Urinary bladder (tissue), 3 donors: ENCODE measurements at regions not wholly inside any gene's neighbourhood (a gene's known extent, or its start where the extent isn't known, plus 50 kb on each side); places are given as distances from the start of the nearest gene placed in this dataset.
"Not testable (repeated sequence)": the region's sequence is repeated elsewhere in the genome, so short reads cannot be mapped to it uniquely, and the experiment has no call there.

Experiments used
- DNase-seq: peaks from one replicate; pipeline ENCODE4 v3.0.0-alpha.2; 2015; ENCODE audit errors: extremely low spot score
- H3K27ac ChIP-seq: one replicate; pipeline ENCODE4 v1.5.1; 2013; ENCODE audit warnings: low read depth, mild to moderate bottlenecking, moderate library complexity
- H3K36me3 ChIP-seq: one replicate; pipeline ENCODE4 v1.6.1; 2013; ENCODE audit warnings: mild to moderate bottlenecking, moderate library complexity; ENCODE audit not compliant: insufficient read depth
- H3K4me1 ChIP-seq: one replicate; pipeline ENCODE4 v1.6.1; 2013; ENCODE audit warnings: mild to moderate bottlenecking, moderate library complexity; ENCODE audit not compliant: insufficient read depth
- H3K4me3 ChIP-seq: one replicate; pipeline ENCODE4 v1.5.1; 2013; ENCODE audit warnings: low read depth, low read length
- WGBS: extraction: QIAGEN DNeasy Blood & Tissue Kit; methylation state at CpG from one replicate; pipeline ENCODE4 v1.1.7; 2013; 5-methylcytosine and 5-hydroxymethylcytosine counted together
- donor health status: healthy with polysubstance abuse.
- donor health status: healthy.

DNA sequence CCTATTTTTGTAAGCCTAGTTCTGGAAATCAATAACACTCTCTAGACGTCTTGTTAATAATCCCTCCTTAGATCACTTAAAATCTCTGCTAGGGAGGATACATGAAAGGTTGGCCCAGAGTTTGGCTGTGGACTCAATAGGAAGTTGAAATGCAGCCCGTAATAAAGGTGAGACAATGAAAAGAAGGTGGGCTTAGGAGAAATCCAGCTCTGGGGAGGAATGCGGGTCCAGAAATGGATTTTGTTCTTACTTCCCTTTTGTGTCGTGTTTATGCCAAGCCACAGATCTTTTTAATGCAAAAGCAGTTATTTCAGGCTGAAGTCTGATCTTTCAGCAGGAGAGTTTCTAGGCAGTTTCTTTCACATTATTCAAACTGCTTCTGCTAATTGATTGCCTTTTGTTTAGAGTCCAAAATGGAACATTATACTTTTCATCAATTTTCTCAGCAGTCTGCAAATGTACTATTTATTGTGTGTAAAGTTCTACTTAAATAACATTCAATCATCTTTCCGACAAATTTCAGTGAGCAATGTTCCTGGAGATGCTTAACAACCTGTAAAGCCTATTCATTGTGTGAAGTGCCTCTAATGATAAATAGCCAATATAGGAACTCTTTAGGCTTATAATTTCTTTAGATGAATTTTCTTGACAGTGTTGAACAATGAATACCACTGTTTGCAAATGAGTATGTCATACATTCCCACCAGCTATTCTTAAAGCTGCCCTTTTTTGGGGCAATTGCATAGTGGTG is 252.9 kb upstream of the KRR1 start:
- no peak overlapping the region for H3K4me3 ChIP-seq
- WGBS, result 75% methylated on average over 5 of the region's 5 CpGs
- H3K4me1 ChIP-seq, result no peaks in the 10 kb centered on the region
- no peaks in the 10 kb centered on the region for H3K36me3 ChIP-seq
- DNase-seq, result no peak
- no peak overlapping the region for H3K27ac ChIP-seq

DNA sequence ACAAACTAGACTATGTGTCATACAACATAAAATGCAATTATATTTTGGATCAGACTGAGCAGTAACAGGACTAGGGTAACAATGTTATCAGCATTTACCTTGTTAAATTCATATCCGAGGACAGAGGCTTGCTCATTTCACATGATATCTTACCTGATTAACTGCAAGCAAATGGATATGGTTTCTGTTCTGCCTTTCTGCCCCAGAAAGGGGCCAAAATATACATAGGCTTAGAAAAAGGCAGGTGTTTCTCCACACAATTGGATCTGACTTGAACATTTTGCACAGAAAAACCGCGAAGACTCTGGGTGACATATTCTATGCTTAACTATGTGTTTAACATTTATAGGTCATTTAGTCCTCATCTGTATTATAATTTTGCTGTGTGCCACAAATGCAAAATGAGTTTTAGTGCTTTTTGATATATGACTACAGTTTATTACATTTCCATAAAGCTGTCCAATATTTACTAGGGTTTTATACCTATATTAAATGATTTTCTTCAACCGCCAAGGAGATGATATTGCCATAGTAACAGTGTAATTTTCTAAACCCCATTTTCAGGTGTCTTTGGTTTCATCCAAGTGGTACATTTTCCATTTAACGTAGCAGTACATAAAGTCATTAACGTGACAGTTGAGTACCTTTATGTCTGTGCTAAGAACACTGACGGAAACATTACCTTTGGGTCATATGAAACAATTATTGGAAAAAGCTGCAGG is 249.3 kb upstream of the KRR1 start:
- Histone ChIP-seq H3K4me1 (no peaks in the 10 kb centered on the region), H3K27ac (no peak overlapping the region), H3K4me3 (no peak overlapping the region), H3K36me3 (no peaks in the 10 kb centered on the region)
- DNase-seq, result no peak
- WGBS, result 86% methylated on average over 7 of the region's 7 CpGs

DNA sequence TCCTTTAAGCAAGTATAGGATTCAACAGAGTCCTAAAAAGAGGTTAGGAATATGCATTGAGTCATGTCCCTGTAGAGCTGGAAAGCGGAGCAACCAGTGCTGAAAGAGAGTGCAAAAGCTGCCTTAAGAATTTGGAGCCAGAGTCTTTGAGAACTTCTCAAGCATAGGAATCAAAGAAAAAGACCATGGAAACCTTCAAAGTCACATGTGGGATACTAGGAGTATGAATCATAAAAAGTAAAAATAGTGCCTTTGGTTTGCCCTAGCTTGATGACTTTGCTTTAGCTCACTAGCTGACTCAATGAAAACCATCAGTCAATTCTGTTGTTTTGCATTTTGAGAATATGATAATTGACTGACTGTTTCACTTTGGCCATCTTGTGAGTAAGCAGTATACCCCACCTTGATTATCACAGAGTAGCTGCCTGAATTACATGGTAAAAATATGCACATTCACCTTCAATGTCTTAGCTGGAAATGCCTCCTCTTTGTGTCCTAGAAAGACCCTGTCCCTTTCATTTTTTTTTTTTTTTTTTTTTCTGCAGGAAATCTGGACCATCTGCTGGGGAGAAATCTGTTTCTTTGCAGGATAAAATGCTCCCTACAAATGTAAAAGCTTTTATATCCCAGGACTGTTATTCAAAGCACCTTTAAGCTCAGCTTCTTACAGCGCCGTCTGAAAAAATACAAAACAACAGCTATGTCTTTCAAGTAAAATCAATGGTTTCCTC is 248.6 kb upstream of the KRR1 start:
- H3K36me3 ChIP-seq, result no peaks in the 10 kb centered on the region
- no peak overlapping the region for H3K4me3 ChIP-seq
- H3K4me1 ChIP-seq, result no peaks in the 10 kb centered on the region
- DNase-seq, result no peak
- H3K27ac ChIP-seq, result no peak overlapping the region
- 92% methylated on average over 3 of the region's 3 CpGs for WGBS

DNA sequence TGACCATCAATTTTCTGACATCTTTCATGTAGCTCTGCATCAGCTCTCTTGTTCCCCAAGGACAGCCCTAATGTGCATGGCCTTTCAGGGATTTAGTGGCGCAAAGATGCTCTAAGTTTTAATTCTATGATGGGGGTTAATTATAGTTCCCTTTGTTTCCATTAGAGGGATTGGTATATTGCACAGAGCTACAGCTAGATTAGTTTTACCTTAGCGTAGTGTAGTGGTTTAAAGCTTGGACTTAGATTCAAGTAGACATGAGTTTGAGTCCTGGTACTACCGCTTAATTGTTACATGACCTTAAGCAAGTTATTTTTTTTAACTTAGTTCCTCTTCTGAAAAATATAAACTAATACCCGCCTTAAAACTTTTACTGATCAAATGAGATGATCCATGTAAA is 247.8 kb upstream of the KRR1 start:
- Histone ChIP-seq H3K36me3 (no peaks in the 10 kb centered on the region), H3K4me3 (no peak overlapping the region), H3K4me1 (no peaks in the 10 kb centered on the region), H3K27ac (no peak overlapping the region)
- no peak for DNase-seq
- 85% methylated on average over 4 of the region's 4 CpGs for WGBS

DNA sequence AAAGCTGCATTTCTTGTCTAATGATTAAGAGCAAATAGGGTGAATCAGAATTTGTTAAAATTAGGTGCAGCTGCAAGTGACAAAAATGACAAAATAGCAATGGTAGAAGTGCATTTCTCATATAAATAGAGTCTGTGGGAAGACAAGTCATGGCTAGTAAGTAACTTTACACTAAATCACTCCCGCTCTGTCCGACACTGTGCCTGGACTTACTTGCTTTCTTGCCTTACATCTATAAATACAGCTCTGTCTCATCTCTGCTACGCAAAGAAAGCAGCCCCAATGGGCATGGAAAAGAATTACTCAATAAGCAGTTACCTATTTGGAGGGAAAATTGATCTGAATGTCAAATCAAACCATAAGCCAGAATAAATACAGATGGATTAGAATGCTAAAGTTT is 245.4 kb upstream of the KRR1 start:
- Histone ChIP-seq H3K4me1 (no peaks in the 10 kb centered on the region), H3K4me3 (no peak overlapping the region), H3K36me3 (no peaks in the 10 kb centered on the region), H3K27ac (no peak overlapping the region)
- WGBS, result 92% methylated on average over 3 of the region's 3 CpGs
- DNase-seq, result no peak

DNA sequence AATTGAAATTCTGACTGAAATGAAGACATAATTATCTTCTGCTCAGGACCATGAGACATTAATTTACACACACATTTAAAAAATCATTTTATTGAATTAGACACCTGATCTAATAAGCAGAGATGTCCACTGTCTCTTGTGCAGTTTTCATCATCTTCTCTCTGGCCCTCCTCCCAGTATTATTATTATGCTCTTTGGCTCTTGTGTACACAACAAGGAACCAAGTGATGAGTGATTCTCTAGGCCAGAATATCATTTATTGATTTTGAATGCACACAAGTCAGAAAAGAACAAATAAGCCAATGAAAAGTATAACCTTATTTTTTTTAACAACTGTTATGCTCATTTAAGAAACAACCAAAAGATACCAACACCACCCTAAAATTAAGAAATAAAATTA is 244.7 kb upstream of the KRR1 start:
- H3K27ac ChIP-seq, result no peak overlapping the region
- no peak for DNase-seq
- H3K4me3 ChIP-seq, result no peak overlapping the region
- no peaks in the 10 kb centered on the region for H3K4me1 ChIP-seq
- no peaks in the 10 kb centered on the region for H3K36me3 ChIP-seq

DNA sequence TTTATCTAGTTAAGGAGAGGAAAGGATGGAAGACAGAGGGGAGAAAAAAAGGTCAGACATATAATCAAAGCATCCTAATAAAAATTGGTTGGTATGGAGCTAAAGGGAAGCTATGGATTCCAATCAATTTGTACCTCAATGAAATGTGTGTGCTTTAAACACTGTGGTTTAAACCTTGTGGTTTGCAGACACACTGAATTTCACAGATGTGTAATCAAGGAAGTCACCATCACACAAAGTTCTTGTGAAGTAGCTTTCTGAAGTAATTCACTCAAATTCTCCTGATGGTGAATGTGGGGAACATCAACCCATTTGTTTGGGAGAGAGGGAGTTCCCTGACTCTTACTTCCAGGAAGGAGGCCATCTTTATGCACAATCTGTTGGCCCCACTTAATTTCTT is 243.3 kb upstream of the KRR1 start:
- Histone ChIP-seq H3K27ac (no peak overlapping the region), H3K4me1 (no peaks in the 10 kb centered on the region)
- DNase-seq, result no peak

DNA sequence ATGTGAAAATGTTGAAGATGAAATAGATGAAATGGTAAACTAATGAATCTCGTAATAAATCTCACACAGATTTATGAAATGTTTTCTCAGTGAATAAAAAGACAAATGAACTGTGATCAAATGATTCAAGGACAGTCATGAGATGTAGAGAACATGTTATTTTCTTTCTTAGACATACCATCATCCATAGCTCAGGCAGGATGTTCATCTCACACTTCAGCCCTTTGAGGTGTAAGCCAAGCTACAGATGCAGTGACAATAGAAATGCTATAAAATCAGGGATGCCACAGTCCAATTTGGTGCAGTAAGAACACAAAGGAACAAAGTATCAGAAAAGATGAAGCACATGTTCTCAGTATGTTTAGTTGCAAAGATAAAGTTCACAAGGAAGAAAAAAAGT is 242.7 kb upstream of the KRR1 start:
- 97% methylated on average over 1 of the region's 1 CpG for WGBS
- H3K36me3 ChIP-seq, result no peaks in the 10 kb centered on the region
- DNase-seq, result no peak
- H3K4me3 ChIP-seq, result no peak overlapping the region
- H3K27ac ChIP-seq, result no peak overlapping the region
- H3K4me1 ChIP-seq, result no peaks in the 10 kb centered on the region

More for the DNA sequence above, 243.3 kb upstream of the KRR1 start:
- Histone ChIP-seq H3K36me3 (no peaks in the 10 kb centered on the region), H3K4me3 (no peak overlapping the region)

DNA sequence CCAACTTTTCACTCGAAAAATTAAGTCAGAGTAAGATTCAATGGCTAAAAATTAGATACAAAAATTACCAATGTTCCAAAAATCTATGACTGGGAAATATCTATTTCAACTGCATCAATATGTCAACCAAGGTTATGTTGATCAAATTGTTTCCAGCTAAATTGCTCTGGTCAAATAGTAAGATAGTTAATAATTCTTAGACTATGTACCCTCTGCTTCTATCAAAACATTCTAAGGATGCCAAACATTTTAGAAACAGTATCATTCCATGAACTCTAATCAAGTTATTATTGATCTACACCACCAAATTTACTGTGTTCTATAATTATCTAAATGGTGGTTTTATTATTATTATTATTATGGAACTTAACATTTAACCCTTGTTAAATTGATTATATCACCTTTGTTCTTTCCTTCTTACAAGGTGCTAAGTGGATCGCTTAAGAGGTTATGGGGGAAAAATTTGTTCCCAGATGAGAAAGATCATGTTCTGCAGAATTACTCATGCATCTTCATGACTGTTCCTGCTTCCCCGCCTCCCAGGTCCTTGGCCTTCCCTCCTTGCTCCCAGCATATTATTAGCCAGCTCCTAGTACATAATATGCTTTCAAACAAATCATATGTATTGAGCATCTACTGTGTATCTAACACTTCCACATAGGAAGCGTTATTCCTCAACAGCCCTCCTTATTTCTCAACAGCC is 240.5 kb upstream of the KRR1 start:
- no peak for DNase-seq

DNA sequence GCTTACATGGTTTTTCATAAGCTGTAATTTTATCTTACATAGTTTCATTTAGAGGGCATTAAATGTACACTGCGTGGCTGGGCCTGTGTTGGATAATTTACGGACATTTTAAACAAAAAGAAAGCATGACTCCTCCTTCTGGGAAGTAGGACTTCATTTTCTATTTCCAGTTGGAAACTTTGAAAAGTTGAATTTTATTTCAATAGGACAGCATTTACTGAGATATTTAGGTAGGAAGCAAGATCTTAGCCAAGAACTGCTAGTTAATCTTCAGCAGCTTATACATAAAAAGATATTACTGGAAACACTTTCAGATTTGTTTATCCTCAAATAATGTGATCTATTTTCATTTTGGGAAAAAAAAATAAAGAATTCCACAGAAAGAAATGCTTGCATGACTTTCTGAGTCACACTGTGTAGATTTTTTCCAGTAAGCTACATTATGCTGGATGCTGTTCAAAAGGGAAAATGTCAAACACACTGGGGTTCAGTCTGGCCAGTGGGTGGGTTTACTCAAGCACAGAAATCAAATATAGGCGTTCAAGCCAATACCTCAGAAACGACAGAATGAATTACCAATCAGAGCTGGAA is 239.4 kb upstream of the KRR1 start:
- H3K36me3 ChIP-seq, result no peaks in the 10 kb centered on the region
- DNase-seq, result no peak
- H3K27ac ChIP-seq, result no peak overlapping the region
- no peaks in the 10 kb centered on the region for H3K4me1 ChIP-seq
- H3K4me3 ChIP-seq, result no peak overlapping the region
- WGBS, result 28% methylated on average over 4 of the region's 4 CpGs

More for the DNA sequence above, 240.5 kb upstream of the KRR1 start:
- H3K36me3 ChIP-seq, result no peaks in the 10 kb centered on the region
- 84% methylated on average over 4 of the region's 4 CpGs for whole genome bisulfite sequencing
- H3K4me1 ChIP-seq, result no peaks in the 10 kb centered on the region
- no peak overlapping the region for H3K27ac ChIP-seq
- no peak overlapping the region for H3K4me3 ChIP-seq

DNA sequence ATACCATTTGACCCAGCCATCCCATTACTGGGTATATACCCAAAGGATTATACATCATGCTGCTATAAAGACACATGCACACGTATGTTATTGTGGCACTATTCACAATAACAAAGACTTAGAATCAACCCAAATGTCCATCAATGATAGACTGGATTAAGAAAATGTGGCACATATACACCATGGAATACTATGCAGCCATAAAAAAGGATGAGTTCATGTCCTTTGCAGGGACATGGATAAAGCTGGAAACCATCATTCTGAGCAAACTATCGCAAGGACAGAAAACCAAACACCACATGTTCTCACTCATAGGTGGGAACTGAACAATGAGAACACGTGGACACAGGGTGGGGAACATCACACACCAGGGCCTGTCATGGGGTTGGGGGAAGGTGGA is 237.6 kb upstream of the KRR1 start:
- H3K4me1 ChIP-seq, H3K36me3 ChIP-seq, H3K4me3 ChIP-seq, H3K27ac ChIP-seq, DNase-seq: not testable (repeated sequence)
- WGBS, result 92% methylated on average over 3 of the region's 3 CpGs

DNA sequence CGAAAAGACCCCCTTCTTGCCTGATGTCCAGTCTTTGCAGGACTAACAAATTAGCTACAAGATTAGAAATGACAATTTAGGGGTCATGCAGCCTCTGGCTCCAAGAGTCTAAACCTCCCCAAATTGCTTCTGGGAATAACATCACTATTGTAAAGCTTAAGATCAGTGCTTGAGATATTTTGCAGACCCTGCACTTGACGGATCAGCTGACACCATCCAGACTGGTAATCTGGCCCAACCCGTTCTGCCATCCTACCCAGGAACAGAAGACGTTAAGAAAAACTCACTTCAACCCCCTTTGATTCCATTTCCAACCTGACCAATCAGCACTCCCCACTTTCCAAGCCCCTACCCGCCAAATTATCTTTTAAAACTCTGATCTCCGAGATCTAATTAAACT is 236.7 kb upstream of the KRR1 start:
- no peak overlapping the region for H3K4me3 ChIP-seq
- no peaks in the 10 kb centered on the region for H3K4me1 ChIP-seq
- H3K27ac ChIP-seq, result no peak overlapping the region
- no peaks in the 10 kb centered on the region for H3K36me3 ChIP-seq
- 63% methylated on average over 6 of the region's 6 CpGs for WGBS
- DNase-seq, result no peak

DNA sequence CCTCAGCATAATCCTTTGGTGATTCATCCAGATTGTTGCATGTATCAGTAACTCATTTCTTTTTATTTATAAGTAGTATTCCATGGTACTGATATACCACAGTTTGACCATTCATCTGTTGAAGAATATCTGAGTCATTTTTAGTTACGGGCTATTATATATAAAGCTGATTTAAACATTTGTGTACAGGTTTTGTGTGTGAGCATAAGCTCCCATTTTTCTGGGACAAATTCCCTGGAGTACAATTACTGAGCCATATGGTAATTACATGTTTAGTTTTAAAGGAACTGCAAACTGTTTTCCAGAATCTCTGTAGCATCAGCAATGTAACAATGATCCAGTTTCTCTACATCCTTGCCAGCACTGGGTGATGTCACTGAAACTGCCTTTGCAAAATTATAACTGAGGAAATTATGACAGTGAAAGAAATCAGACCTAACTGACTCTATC is 236.2 kb upstream of the KRR1 start:
- no peaks in the 10 kb centered on the region for H3K4me1 ChIP-seq

More for the DNA sequence above, 236.2 kb upstream of the KRR1 start:
- no peak overlapping the region for H3K4me3 ChIP-seq
- no peaks in the 10 kb centered on the region for H3K36me3 ChIP-seq
- no peak overlapping the region for H3K27ac ChIP-seq
- DNase-seq, result no peak
- 57% methylated on average over 1 of the region's 1 CpG for WGBS
